GM13976 (cell line): ENCODE measurements at regions not wholly inside any gene's neighbourhood (a gene's known extent, or its start where the extent isn't known, plus 50 kb on each side); places are given as distances from the start of the nearest gene placed in this dataset.

ENCODE experiments used
- DNase-seq: peaks from one replicate; pipeline ENCODE4 v3.0.0; 2012; ENCODE audit warnings: low spot score
- in situ Hi-C: fragments of 300-500 bp; cut with MboI; formaldehyde crosslinking; loops from one replicate; pipeline ENCODE4 v1.12.0; 2022; ENCODE audit warnings: low sequenced_read_pairs, mixed read lengths, inconsistent platforms; ENCODE audit not compliant: unreplicated experiment
- TF ChIP-seq, protein P1 (sequence below): IDR thresholded peaks from 2 replicates; pipeline ENCODE4 v1.5.1; 2012; ENCODE audit warnings: borderline replicate concordance, mild to moderate bottlenecking; ENCODE audit not compliant: insufficient read depth; ENCODE audit errors: extremely low read depth, missing control alignments, control extremely low read depth

- no peak for DNase-seq
- in situ Hi-C loops = no loop called here
- TF ChIP-seq, protein P1, sequence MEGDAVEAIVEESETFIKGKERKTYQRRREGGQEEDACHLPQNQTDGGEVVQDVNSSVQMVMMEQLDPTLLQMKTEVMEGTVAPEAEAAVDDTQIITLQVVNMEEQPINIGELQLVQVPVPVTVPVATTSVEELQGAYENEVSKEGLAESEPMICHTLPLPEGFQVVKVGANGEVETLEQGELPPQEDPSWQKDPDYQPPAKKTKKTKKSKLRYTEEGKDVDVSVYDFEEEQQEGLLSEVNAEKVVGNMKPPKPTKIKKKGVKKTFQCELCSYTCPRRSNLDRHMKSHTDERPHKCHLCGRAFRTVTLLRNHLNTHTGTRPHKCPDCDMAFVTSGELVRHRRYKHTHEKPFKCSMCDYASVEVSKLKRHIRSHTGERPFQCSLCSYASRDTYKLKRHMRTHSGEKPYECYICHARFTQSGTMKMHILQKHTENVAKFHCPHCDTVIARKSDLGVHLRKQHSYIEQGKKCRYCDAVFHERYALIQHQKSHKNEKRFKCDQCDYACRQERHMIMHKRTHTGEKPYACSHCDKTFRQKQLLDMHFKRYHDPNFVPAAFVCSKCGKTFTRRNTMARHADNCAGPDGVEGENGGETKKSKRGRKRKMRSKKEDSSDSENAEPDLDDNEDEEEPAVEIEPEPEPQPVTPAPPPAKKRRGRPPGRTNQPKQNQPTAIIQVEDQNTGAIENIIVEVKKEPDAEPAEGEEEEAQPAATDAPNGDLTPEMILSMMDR = no peak
Observed at GRCh38 chr10:106436123-106436715, 728.3 kb downstream of the SORCS1 start.

DNA sequence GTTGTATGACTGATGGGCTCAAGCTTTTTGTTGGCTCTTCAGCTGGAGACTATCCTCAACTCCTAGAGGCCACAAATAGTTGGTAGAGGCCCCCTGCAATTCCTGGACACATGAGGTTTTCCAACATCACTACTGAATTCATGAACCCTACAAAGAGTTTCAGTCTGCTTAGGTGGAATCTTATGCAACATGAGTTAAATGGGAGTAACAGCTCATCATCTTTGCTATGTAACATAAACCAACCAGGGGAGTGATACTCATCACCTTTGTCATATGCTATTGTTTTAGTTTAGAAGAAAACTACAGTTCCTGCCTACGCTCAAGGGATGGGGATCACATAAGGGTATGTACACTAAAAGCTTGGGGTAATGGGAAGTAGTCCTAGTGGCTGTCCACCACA lies 729.4 kb downstream of the SORCS1 start:
- in situ Hi-C loops = no loop called here
- TF ChIP-seq, protein P1 = no peak
- no peak for DNase-seq

DNA sequence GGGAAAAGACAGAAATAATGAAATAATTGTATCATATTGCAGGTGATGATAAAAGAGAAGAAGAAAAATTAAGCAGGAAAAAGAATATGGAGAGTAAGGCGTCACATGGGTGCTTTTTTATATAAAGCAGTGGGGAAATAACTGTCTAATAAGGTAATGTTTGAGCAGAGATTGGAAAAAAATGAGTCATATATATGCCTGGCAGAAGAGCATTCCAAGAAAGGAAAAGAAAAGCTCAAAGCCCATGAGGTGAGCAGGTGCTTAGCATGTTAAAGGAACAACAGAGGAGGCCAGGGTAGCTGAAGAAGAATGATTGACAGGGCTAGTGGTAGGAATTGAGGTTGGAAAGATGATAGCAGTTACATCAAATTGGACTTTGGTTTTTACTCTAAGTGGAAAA lies 739.5 kb downstream of the SORCS1 start:
- TF ChIP-seq, protein P1 = no peak
- in situ Hi-C loops = no loop called here
- DNase-seq = no peak

GRCh38 chr10:106424054-106424453 lies 740.5 kb downstream of the SORCS1 start:
- DNase-seq = no peak
- TF ChIP-seq, protein P1 = no peak
- in situ Hi-C loops = no loop called here

- in situ Hi-C loops = no loop called here
- TF ChIP-seq, protein P1 = no peak
- no peak for DNase-seq
Observed at GRCh38 chr10:106410331-106410730, 754.2 kb downstream of the SORCS1 start.

- in situ Hi-C loops = no loop called here
- DNase-seq = no peak
- TF ChIP-seq, protein P1 = no peak
Observed at GRCh38 chr10:106405141-106405540, 759.4 kb downstream of the SORCS1 start.
